Liver (tissue), 7 donors: ENCODE measurements at regions not wholly inside any gene's neighbourhood (a gene's known extent, or its start where the extent isn't known, plus 50 kb on each side); places are given as distances from the start of the nearest gene placed in this dataset.

ENCODE experiments used
- DNase-seq: peaks from one replicate; pipeline ENCODE4 v3.0.0-alpha.2; 2017; ENCODE audit warnings: low spot score
- H3K27ac ChIP-seq, 2 donors: one replicate each; pipeline ENCODE4 v1.7.0; 2013; ENCODE audit warnings: inconsistent platforms in 2 of 2, low read length in 2 of 2, control low read depth in 1 of 2, low read depth in 1 of 2, mild to moderate bottlenecking in 1 of 2
- H3K27me3 ChIP-seq, 4 donors: one replicate each; pipeline versions ENCODE4 v1.6.1 to v1.7.0; 2013; ENCODE audit warnings: low read length in 3 of 4, inconsistent platforms in 1 of 4, mild to moderate bottlenecking in 1 of 4, moderate library complexity in 1 of 4; ENCODE audit not compliant: control insufficient read depth in 4 of 4, insufficient read depth in 4 of 4
- H3K36me3 ChIP-seq, 4 donors: one replicate each; pipeline versions ENCODE4 v1.6.1 to v1.7.0; 2013; ENCODE audit warnings: low read length in 3 of 4, mild to moderate bottlenecking in 3 of 4, low read depth in 1 of 4, moderate library complexity in 1 of 4; ENCODE audit not compliant: control insufficient read depth in 4 of 4, insufficient read depth in 3 of 4
- H3K4me1 ChIP-seq, 4 donors: one replicate each; pipeline versions ENCODE4 v1.6.1 to v1.7.0; 2013; ENCODE audit warnings: low read length in 3 of 4, mild to moderate bottlenecking in 3 of 4, moderate library complexity in 1 of 4; ENCODE audit not compliant: control insufficient read depth in 4 of 4, insufficient read depth in 4 of 4
- H3K4me3 ChIP-seq, 3 donors: one replicate each; pipeline versions ENCODE4 v1.6.1 to v1.7.0; 2013; ENCODE audit warnings: low read length in 3 of 3, control low read depth in 1 of 3, low read depth in 1 of 3, mild to moderate bottlenecking in 1 of 3
- H3K9ac ChIP-seq, 2 donors: one replicate each; pipeline ENCODE4 v1.7.0; 2013; ENCODE audit warnings: low read length in 2 of 2, mild to moderate bottlenecking in 2 of 2, moderate library complexity in 2 of 2, control low read depth in 1 of 2, low read depth in 1 of 2
- H3K9me3 ChIP-seq, 4 donors: one replicate each; pipeline versions ENCODE4 v1.6.1 to v1.7.0; 2013; ENCODE audit warnings: low read length in 3 of 4; ENCODE audit not compliant: control insufficient read depth in 4 of 4
- ATF3 ChIP-seq: IDR thresholded peaks from 2 replicates; pipeline ENCODE4 v1.6.1; 2016; ENCODE audit warnings: antibody characterized with exemption
- CTCF ChIP-seq: fragments of 150-350 bp; IDR thresholded peaks from 2 replicates; pipeline ENCODE4 v1.5.1; 2017; ENCODE audit warnings: improper control_type of control experiment, low read depth, low read length; ENCODE audit not compliant: missing input control
- EGR1 ChIP-seq, 2 donors: IDR thresholded peaks; 2 replicates each; pipeline ENCODE4 v1.6.1; 2016 to 2018; ENCODE audit warnings: antibody characterized with exemption in 2 of 2, low read depth in 2 of 2
- FOXA1 ChIP-seq: IDR thresholded peaks from 2 replicates; pipeline ENCODE4 v1.6.1; 2016; ENCODE audit warnings: antibody characterized with exemption
- FOXA2 ChIP-seq: IDR thresholded peaks from 2 replicates; pipeline ENCODE4 v1.6.1; 2016; ENCODE audit warnings: antibody characterized with exemption
- GABPA ChIP-seq, 2 donors: IDR thresholded peaks in 1 of 2; conservative IDR thresholded peaks in 1 of 2; 2 replicates each; pipeline ENCODE4 v1.6.1; 2016; ENCODE audit warnings: antibody characterized with exemption in 2 of 2, mild to moderate bottlenecking in 1 of 2, moderate library complexity in 1 of 2
- HNF4A ChIP-seq, 2 donors: conservative IDR thresholded peaks; 2 replicates each; pipeline ENCODE4 v1.6.1; 2016; ENCODE audit warnings: antibody characterized with exemption in 2 of 2, mild to moderate bottlenecking in 2 of 2
- HNF4G ChIP-seq: IDR thresholded peaks from 2 replicates; pipeline ENCODE4 v1.6.1; 2016; ENCODE audit warnings: antibody characterized with exemption
- JUND ChIP-seq, 2 donors: IDR thresholded peaks; 2 replicates each; pipeline ENCODE4 v1.6.1; 2016; ENCODE audit warnings: antibody characterized with exemption in 2 of 2
- MAX ChIP-seq: IDR thresholded peaks from 2 replicates; pipeline ENCODE4 v1.6.1; 2016; ENCODE audit warnings: antibody characterized with exemption
- RAD21 ChIP-seq, 2 donors: IDR thresholded peaks; 2 replicates each; pipeline ENCODE4 v1.6.1; 2016; ENCODE audit warnings: antibody characterized with exemption in 2 of 2, mild to moderate bottlenecking in 2 of 2
- REST ChIP-seq: IDR thresholded peaks from 2 replicates; pipeline ENCODE4 v1.6.1; 2016; ENCODE audit warnings: antibody characterized with exemption, mild to moderate bottlenecking
- RXRA ChIP-seq, 2 donors: IDR thresholded peaks; 2 replicates each; pipeline ENCODE4 v1.6.1; 2017 to 2018; ENCODE audit warnings: antibody characterized with exemption in 2 of 2, mild to moderate bottlenecking in 1 of 2
- SP1 ChIP-seq: IDR thresholded peaks from 2 replicates; pipeline ENCODE4 v1.6.1; 2018; ENCODE audit warnings: antibody characterized with exemption, mild to moderate bottlenecking
- TAF1 ChIP-seq: conservative IDR thresholded peaks from 2 replicates; pipeline ENCODE4 v1.6.1; 2016; ENCODE audit warnings: antibody characterized with exemption, mild to moderate bottlenecking
- YY1 ChIP-seq: IDR thresholded peaks from 2 replicates; pipeline ENCODE4 v1.6.1; 2016; ENCODE audit warnings: antibody characterized with exemption, mild to moderate bottlenecking
- ZBTB33 ChIP-seq: IDR thresholded peaks from 2 replicates; pipeline ENCODE4 v1.6.1; 2016; ENCODE audit warnings: antibody characterized with exemption
- donor health status: healthy.
- donor health status: healthy.
- donor health status: healthy.
- donor health status: healthy.

GRCh38 chr3:22296601-22297000 lies 545.6 kb upstream of the ZNF385D start:
- no peak for DNase-seq

More at GRCh38 chr3:22296601-22297000, 545.6 kb upstream of the ZNF385D start:
- H3K27ac ChIP-seq = no peak overlapping the region
- H3K36me3 ChIP-seq = no peaks in the 10 kb centered on the region
- no peak for TF ChIP-seq FOXA1
- no peak for TF ChIP-seq RXRA (IDR thresholded peaks at IDR 0.05)
- no peak for TF ChIP-seq EGR1 (IDR thresholded peaks at IDR 0.05; ENCODE audit: low read depth in 2 of 2)
- TF ChIP-seq YY1 = no peak
- TF ChIP-seq FOXA2 = no peak
- TF ChIP-seq SP1 = no peak
- no peak for TF ChIP-seq RAD21 (IDR thresholded peaks at IDR 0.05)
- TF ChIP-seq MAX = no peak
- TF ChIP-seq ATF3 = no peak
- TF ChIP-seq REST = no peak
- TF ChIP-seq HNF4A (conservative IDR thresholded peaks at IDR 0.05) = no peak
- no peak for TF ChIP-seq GABPA (IDR thresholded peaks at IDR 0.05 in 1 of 2, conservative IDR thresholded peaks at IDR 0.05 in 1 of 2)
- no peak for TF ChIP-seq HNF4G
- TF ChIP-seq ZBTB33 = no peak
- no peak for TF ChIP-seq CTCF
- TF ChIP-seq TAF1 = no peak
- TF ChIP-seq JUND (IDR thresholded peaks at IDR 0.05) = no peak
- H3K9ac ChIP-seq = no peak overlapping the region
- H3K4me3 ChIP-seq = no peak overlapping the region
- H3K9me3 ChIP-seq = no peaks in the 10 kb centered on the region
- H3K27me3 ChIP-seq = no peaks in the 10 kb centered on the region
- H3K4me1 ChIP-seq = no peaks in the 10 kb centered on the region
